GM19238 (cell line): ENCODE measurements at regions not wholly inside any gene's neighbourhood (a gene's known extent, or its start where the extent isn't known, plus 50 kb on each side); places are given as distances from the start of the nearest gene placed in this dataset.
"Not testable (repeated sequence)": the region's sequence is repeated elsewhere in the genome, so short reads cannot be mapped to it uniquely, and the experiment has no call there.

ENCODE experiments used
- DNase-seq: peaks from one replicate; pipeline ENCODE4 v3.0.0; 2011; ENCODE audit warnings: low spot score; ENCODE audit not compliant: insufficient read length

DNA sequence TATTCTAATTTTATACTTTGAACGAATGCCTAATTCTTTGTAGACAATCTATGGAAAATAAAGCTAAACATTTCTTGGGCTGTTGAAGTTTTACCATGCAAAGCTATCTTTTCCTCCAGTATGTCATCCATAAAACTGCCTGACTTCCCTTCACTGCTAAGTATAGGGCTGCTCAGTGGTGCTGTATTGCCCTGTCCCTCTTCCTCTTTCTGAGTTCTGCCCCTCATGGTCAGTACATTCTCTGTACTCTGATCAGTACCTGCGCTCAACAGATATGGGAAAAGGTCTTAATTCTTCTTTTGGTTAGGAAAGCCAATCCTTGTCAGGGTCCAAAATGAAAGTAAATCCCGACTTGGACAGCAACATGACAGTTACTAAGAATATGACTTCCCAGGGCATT lies 321.9 kb downstream of the RAD51AP2 start:
- no peak for DNase-seq

DNA sequence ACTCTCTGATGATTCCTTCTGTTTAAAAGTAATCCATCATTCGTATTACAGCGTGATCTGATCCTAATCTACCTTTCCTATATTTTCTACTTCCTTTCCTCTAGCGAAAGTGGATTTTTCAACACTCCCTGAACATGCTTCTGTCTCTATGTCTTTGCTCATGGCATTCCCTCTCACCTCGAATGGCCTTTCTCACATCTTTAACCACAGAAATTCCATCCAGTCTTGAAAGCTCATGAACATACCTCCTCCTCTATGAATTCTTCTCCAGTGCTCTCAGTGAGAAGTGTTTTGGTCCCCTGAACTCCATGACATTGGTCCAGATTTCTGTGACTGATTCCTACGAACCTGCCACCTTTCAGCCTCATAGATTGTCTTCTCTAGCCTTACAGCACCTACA lies 323.2 kb downstream of the RAD51AP2 start:
- DNase-seq = no peak

DNA sequence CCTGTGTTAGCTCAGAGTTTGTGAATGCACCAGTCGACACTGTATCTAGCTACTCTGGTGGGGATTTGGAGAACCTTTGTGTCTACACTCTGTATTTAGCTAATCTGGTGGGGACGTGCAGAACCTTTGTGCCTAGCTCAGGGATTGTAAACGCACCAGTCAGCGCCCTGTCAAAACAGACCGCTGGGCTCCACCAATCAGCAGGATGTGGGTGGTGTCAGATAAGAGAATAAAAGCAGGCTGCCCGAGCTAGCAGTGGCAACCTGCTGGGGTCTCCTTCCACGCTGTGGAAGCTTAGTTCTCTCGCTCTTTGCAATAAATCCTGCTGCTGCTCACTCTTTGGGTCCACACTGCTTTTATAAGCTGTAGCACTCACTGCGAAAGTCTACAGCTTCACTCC lies 324.2 kb downstream of the RAD51AP2 start:
- no peak for DNase-seq

DNA sequence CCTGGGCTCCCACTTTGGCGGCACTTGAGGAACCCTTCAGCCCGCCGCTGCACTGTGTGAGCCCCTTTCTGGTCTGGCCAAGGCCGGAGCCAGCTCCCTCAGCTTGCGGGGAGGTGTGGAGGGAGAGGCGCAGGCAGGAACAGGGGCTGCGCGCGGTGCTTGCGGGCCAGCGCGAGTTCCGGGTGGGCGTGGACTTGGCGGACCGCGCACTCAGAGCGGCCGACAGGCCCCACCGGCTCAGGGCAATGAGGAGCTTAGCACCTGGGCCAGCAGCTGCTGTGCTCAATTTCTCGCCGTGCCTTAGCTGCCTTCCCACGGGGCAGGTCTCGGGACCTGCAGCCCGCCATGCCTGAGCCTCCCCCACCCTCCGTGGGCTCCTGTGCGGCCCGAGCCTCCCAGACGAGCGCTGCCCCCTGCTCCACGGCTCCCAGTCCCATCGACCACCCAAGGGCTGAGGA lies 324.8 kb downstream of the RAD51AP2 start:
- DNase-seq = not testable (repeated sequence)

DNA sequence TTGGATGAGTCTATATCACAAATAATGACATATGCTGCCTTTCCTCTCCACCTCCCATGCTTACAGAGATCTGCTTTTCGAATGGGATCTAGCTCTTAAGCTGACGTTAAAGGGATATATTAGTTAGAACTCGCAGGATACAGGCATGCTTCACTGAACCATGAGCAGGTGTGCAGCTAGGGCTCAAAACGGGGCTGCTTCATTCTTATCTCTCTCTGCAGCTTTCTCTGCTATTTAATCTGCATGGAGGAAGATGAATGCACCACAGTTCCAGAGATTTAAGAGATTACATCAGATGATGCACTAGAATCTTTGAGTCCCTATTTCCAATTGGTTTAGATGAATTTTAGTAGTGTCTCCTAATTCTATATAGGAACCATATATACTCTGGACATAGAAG lies 327.0 kb downstream of the RAD51AP2 start:
- DNase-seq = no peak

DNA sequence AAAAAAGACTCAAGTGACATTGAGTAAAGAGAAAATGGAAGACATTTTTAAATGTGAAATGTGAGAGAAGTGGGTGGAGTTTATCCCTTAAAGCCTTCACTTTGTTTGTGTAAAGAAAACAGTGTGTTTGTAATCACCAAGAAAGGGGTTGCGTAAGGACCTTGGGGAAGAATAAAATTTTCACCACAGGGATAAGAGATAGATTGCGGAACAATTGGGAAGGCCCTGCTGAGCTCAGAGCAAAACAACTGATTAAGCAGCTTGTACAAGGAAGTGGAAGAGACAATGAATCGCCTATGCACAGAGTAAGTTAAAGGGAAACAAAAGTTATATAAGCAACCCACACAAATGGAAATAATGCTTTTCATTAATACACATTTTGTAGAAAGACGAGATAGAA lies 327.7 kb downstream of the RAD51AP2 start:
- no peak for DNase-seq

DNA sequence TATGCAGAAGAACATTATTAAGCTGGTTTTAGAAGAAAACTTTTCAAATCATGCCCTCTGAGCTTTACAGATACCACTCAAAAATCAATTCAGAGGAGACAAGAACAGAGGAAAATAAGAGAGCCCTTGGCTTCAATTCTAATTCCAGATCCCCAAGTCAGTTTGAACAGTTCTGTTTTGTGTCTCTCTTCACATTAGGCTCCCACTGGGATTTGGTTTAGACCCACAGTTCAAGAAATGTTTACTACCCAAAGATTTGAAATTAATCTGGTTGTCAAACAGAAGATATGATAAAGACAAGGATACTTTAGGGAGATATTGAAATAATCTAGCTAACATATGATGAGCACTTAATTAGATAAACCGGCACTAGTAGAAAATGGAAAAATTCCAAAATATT lies 329.5 kb downstream of the RAD51AP2 start:
- DNase-seq = no peak

DNA sequence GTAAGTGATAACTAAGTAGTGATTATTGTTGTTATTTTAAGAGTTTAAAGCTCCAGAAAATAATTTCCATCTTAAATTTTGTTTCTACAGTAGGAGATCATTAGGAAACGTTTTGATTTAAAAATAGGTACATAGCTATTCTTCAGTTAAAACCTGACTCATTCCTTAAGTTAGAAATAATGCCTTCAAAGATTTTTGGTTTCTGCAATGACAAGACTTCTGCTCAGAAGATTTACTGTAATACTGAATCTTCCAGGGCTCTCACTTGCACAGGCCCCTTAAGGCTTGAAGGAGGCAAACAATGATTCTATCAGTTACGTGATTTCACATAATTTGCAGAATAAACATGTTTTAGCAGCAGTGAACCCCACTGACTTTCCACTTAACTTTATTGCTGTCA lies 333.7 kb downstream of the RAD51AP2 start:
- no peak for DNase-seq

DNA sequence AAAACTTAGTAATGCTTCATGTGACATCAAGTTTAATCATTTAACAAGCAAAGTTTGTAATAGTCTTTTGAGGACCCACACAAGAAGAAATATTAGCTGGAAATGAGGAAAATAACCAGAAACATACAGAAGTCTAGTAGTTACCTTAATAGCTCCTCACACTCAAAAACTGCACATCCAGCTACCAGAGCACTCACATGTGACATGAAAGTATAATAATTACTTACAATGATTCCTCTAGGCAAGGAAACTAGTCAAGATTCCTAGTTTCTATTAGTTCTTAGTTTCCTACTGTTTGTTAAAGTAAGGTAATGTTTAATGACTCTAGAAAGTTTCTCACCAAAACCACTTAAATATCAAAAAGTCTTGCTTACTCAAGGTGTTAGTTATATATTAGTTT lies 335.8 kb downstream of the RAD51AP2 start:
- no peak for DNase-seq

DNA sequence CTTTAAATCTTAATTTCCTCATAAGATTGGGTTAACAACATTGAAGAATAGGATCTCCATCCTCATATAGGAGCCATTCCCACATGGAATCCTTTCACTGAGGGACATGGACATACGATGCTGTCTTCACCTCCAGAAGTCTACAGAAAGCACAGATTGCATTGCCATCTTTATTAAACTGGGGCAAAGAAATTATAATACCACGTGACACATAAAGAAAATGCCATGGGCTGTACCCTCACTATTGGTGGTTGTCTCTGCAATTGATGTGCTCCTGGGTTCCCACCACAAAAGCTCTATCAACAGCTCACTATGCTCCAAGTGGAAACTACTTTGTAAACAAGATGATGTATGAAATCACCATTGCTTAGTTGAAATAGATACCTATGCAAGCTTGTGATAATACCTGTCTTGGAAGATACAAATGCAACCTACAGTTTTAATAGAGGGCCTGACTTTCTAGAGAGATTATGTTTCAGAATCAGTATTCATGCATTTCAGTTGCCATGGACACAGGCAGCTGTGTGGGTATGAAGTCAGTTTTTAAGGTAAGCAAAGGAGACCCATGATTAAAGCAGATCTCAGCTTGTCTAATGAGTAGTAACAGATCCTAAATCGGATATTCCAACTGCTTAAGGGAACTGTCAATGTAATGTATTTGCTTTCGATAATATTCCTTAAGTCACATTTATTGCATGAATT lies 337.0 kb downstream of the RAD51AP2 start:
- DNase-seq = no peak

DNA sequence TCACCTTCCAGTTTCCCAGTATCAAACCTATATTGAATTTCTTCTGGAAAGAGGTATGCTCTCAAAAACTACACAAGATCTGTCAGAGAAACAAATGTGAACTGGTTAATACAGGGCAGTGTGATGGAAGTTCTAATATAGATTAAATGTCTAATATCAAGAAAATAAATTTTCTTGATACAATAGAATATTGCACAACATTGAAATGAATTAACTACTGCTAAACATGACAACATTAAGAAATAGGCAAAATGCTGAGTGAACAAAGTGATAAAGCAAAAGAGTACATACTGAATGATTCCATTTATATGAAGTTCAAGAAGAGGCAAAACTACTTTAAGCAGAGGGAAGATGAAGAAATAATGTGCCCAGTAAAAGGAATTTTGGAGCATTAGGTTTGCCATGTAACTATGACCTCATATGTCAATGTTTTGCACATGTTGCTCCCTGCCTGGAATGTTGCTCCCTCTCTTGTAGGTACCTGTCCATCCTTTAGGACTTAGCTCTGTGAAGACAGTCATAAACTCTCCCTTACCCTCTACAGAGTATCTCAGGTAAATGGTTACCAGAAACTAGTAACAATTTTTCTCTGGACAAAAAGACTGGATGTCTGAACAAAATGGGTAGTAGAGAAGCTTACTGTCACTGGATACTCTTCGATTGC lies 339.0 kb downstream of the RAD51AP2 start:
- DNase-seq = no peak

DNA sequence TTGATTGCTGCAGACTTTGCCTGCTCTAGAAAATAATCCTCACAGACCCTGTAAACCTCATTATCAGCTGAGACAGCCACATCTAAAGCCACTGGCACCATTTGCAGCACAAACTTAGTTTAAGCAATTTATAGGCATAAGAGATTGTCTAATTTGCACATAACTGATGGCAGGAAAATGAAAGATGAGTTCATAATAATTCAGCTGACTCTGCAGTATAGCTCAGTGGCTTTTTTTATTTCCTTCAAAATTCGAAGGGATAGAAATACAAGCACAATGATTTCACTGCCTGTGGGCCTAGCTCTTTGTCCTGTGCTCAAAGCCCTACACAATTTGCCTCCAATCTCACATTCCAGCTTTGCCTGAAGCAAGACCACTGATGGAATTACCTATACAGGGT lies 341.2 kb downstream of the RAD51AP2 start:
- DNase-seq = no peak

DNA sequence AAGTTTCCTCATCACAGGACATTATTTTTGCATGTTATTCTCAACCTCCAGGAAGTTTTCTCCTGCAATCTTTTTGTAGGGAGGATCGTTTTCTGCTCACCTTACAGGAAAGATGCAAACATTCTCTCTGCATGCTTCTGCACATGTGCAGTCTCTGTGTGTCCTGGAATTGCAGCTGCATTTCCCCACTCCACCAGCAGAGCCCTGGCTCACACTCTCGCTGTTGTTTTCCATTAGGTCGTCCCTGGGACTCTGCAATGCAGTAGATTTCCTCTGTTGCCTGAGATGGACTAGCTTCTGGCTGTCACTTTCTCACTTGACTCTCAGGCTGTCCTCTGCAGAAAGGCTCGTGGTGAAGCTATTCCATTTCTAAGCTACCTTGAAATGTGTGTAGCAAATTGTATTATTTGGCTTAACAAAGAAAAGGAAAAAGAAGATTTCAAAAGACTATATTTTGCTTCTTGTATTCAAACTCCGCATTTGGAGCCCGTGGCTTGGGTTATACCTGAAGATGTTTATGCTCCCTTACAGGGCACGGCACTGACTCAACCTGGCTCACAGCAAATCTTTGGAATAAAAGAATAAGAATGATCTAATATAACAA lies 346.7 kb downstream of the RAD51AP2 start:
- DNase-seq = no peak

DNA sequence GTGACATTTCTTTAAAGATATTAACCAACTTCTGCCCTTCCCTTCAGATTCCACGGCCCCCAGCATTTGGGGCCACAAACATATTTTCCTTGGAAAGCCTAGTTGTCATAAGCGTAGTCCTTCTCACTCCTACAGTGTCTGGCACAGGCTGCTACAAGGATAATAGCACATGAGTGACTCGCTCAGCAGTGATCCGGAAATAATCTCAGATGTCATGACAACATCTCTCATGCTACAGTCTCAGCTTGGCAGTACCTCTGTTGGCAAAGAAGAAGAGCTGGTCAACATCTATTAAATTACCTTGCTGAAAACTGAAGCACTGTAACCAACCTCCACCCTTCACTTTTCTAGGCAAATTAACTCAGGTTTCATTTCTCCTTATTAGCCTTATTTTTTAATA lies 351.7 kb downstream of the RAD51AP2 start:
- no peak for DNase-seq

DNA sequence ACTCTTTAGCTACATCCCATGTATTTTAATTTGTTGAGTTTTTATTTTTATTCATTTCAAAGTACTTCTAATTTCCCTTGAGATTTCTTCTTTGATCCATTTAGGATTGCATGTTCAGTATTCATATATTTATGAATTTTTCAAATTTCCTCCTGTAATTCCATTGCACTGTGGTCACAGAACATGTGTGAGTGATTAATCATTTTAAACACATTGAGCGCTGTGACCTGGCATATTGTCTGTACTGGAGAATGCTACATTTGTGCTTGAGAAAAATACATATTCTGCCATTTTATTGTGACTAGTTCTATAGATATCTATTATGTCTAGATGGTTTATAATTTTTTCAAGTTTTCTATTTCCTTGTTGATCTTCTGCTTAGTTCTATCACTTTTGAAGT lies 353.7 kb downstream of the RAD51AP2 start:
- no peak for DNase-seq

DNA sequence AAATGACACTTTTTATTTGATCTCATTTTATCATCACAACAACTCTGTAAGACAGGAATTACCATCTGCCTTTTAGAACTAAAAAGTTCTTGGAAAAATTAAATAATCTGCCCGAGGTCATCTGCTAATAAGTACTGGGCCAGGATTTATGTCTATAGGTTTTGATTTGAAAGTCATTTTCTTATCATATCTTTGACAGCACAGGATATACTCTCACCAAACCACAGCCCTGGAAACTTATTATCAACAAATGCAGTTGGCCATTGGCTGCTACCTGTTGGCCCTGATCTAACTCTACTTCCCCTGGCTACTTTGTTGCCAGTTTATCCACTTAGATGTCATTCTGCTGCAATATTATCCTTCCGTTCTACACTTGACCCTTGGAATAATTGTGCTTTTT lies 354.6 kb downstream of the RAD51AP2 start:
- DNase-seq = no peak

DNA sequence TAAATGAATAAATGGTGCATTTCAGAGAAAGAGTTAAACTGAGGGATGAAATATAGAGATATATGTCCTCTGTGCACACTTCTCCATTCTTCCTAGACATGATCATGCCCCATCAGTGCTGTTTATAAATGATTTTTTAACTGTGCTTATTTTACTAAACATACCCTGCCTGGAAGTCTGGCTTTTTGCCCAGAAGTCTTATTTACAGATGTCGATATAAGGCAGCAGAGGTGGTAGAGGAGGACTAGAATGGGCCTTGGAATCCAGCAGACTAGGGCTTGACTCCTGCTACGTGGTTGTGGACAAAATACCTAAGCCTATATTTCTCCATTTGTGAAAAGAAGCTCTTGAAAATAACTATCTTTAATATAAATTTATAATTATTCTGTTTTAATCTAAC lies 355.5 kb downstream of the RAD51AP2 start:
- no peak for DNase-seq

DNA sequence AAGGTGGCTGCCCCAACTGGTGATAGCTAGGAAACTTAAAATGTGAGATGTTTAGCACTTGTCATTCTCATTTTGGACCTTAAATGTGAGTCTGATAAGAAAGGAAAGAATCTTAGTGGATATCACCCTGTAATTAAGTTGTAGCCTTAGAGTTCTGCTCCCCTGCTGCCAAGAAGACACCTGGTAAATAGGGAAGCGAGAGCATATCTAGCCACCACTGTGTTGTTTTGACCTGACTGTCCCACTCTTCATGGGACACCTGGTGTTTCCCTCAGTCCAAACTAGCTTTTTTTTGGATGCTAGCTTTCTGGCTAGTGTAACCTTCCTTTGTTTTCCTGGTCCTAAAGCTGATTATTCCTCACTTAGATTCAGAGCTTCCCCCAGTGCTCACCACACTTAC lies 357.6 kb downstream of the RAD51AP2 start:
- no peak for DNase-seq

DNA sequence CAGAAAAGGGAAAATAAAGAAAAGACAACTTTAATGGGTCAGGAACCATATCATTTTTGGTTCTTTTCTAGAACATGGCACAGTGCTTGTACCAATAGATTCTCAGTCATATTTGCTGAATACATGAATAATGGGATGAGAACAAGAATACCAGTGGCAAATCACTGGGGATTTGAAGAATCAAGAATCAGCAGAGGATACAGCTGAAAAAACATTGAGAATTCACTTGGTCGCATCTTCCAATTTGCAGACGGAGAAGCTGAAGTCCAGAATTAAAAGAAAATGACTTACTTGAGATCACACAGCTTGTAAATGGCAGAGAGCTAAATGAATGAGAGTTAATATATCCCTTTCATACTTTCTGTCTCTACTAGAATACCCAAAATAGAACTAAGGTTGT lies 362.2 kb downstream of the RAD51AP2 start:
- no peak for DNase-seq

DNA sequence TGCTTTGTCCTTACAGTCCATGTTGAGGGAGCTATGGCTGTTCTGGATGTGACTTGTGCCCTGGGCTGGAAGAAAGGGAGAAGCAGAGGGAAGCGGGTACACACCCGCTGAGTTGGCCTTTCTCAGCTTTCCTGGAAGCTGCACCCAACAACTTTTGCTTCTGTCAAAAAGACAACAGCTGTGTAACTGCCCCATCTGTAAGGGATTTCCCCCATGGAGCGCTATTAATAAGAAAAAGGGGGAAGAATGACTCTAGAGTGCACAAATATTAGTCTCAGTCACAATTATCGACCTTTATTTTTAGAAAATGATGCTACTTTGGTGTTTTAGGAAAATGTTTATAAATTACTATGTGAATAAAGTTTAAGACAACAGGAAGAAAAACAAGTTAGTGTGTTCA lies 368.3 kb downstream of the RAD51AP2 start:
- no peak for DNase-seq

DNA sequence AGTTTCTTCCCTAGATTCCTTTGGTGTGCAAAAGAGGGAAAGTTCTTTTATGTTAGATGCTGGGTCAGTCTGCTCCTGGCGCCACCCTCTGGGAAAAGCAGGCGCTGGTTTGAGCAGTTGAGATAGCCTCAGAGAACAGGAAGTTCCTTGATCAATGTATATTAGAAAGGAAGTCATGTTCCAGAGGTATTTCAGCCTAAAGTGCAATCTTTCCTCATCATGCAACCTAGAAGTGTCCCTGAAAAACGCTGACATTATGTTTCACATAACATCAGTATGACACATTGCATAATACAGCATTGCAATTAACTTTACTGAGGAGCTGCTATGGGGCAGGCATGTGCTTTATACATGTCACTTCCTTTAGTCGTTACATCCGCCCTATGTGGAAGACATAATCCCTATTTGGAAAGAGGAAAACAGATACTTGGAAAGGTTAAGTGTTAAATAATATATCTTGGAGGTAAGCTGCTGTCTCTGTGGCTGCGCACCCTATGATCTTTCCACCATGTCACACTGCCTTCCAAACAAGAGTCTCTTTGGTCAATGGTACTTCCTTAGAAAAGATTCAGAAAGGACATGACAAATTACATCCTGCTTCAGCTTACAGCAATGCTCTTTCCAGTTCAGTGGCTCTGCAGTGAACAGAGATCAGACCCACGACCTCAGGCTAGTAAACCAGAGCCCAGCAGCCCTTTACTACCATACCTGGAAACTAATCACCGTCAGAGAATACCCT lies 369.7 kb downstream of the RAD51AP2 start:
- no peak for DNase-seq

DNA sequence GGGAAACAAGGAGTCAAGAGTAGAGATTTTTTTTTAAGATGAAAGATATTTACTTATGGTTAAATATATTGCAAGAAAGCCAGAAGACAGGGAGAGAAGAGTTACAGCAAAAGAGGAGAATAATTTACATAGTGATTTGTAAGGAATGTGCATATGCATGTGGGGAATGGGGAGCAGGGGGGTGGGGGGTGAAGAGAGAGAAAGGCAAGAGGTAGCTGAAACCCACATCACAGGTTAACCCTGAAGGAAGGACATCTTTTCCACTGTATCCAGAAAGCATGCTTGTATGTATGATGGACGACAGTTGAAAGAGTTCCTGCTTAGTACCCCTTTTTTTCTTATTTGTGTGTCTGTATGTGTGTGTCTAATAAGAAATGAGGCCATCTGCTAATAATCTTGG lies 371.9 kb downstream of the RAD51AP2 start:
- DNase-seq = no peak
